ENCODE measurements at regions not wholly inside any gene's neighbourhood (a gene's known extent, or its start where the extent isn't known, plus 50 kb on each side); places are given as distances from the start of the nearest gene placed in this dataset.

DNA sequence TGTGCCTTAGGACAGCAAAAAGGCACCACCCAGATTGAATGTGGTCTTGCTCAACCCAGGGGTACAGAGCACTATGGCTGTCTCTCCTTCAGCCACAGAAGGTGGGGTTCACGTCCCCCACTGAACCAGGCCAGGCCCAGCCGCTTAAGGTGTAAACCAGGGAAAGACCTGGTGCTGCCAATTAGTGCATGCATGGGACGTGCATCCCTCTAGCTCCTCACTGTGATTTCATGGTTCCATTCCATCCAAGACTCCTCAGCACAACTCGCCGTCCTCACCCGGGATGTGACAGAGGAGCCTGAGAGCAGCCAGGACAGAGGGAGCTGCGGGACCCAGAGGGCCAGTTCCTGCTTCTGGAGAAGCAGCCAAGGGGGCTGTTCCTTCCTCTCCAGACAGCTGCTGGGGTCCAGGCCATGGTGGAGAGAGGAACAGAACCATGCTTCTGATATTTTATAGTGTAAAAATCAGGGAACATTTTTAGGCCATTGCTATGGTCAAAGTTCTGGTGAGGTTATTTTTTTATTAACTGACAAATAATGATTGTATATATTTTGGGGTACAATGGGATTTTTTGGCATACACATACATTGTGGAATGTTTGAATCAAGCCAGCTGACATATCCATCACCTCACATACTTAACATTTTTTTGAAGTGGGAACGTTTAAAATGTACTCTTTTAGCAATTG lies 492.2 kb upstream of the B3GAT1 start:
- Histone ChIP-seq H3K27ac (replicated peaks) (no peak overlapping the region), H3K9me3 (replicated peaks) (no peaks in the 10 kb centered on the region), H3K4me3 (no peak overlapping the region), H3K36me3 (no peaks in the 10 kb centered on the region), H3K4me1 (peaks cover 23% of the 10 kb centered on the region), H3K27me3 (ENCODE audit: low read depth) (peaks cover 83% of the 10 kb centered on the region)
- intact Hi-C loops (cut with micrococcal nuclease) = no loop called here
- TF ChIP-seq, protein P1, sequence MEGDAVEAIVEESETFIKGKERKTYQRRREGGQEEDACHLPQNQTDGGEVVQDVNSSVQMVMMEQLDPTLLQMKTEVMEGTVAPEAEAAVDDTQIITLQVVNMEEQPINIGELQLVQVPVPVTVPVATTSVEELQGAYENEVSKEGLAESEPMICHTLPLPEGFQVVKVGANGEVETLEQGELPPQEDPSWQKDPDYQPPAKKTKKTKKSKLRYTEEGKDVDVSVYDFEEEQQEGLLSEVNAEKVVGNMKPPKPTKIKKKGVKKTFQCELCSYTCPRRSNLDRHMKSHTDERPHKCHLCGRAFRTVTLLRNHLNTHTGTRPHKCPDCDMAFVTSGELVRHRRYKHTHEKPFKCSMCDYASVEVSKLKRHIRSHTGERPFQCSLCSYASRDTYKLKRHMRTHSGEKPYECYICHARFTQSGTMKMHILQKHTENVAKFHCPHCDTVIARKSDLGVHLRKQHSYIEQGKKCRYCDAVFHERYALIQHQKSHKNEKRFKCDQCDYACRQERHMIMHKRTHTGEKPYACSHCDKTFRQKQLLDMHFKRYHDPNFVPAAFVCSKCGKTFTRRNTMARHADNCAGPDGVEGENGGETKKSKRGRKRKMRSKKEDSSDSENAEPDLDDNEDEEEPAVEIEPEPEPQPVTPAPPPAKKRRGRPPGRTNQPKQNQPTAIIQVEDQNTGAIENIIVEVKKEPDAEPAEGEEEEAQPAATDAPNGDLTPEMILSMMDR (IDR thresholded peaks at IDR 0.05; ENCODE audit: borderline replicate concordance) = no peak
- DNase-seq = no peak

DNA sequence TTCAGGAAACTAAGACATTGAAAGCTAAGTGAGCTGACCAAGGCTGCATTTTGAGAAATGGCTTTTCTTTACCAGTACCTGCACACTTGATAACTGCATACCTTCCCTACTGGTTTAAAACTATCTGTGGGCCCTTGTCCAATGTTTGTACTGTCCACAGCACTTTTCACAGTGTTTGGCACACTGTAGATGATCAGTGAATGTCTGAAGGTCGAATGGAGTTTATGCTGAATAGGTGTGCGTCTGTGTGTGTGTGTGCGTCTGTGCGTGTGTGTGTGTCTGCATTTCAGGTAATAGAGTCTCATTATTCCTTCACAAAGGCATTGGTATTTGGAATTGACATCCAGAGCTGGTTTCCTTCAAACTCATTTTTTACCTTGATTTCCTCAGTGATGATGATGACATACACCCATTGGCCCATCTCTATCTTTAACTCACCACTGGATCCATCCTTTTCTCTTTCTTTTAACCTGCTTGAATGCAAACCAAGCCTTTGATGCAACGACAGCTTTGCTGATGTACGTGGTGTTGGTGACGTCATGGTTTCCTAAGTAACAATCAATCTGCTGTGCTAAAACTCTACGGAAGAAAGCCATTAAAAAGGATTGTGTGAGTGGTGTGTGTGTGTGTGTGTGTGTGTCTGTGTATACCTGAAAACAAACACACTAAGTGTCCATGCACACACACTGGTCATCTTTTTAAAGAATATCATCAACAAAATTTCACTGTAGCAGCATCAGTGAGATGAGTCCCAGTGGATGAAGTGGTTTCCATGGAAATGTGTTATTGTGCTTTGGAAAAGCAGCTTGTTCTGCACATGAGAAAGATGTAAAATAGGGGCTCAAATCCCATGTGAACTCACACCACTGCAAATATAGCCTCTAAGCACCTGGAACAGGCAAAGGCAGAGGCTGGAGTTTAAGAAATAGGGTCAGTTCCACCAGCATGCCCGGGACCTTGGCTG lies 490.2 kb upstream of the B3GAT1 start:
- Histone ChIP-seq H3K27me3 (ENCODE audit: low read depth) (peaks cover 83% of the 10 kb centered on the region), H3K27ac (replicated peaks) (no peak overlapping the region), H3K9me3 (replicated peaks) (no peaks in the 10 kb centered on the region), H3K4me3 (no peak overlapping the region), H3K36me3 (no peaks in the 10 kb centered on the region), H3K4me1 (peaks cover 23% of the 10 kb centered on the region)
- intact Hi-C loops (cut with micrococcal nuclease) = no loop called here
- TF ChIP-seq, protein P1 (IDR thresholded peaks at IDR 0.05; ENCODE audit: borderline replicate concordance) = no peak
- DNase-seq = no peak

DNA sequence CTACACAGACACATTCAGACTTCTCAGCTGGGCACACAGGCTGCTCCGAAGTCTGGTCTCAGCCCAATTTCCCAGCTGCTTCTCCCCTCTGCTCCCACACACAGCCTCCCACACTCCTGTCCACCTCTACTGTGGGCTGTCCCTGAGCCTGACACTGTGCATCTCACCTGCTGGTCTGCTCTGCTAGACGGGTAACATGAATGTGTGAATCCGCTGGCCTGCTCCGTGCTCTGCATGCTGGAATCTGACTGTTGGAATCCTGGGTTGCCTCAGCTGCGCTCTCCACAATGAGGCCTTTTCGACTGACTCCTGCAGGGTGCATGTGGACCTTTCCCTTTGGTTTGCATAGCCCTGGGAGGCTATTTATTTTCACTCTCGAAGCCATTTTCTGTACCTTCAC lies 489.5 kb upstream of the B3GAT1 start:
- Histone ChIP-seq H3K27me3 (ENCODE audit: low read depth) (peaks cover 76% of the 10 kb centered on the region), H3K27ac (replicated peaks) (no peak overlapping the region), H3K36me3 (no peaks in the 10 kb centered on the region), H3K4me3 (no peak overlapping the region), H3K4me1 (peaks cover 23% of the 10 kb centered on the region), H3K9me3 (replicated peaks) (no peaks in the 10 kb centered on the region)
- no peak for DNase-seq
- intact Hi-C loops (cut with micrococcal nuclease) = no loop called here
- TF ChIP-seq, protein P1 (IDR thresholded peaks at IDR 0.05; ENCODE audit: borderline replicate concordance) = no peak

DNA sequence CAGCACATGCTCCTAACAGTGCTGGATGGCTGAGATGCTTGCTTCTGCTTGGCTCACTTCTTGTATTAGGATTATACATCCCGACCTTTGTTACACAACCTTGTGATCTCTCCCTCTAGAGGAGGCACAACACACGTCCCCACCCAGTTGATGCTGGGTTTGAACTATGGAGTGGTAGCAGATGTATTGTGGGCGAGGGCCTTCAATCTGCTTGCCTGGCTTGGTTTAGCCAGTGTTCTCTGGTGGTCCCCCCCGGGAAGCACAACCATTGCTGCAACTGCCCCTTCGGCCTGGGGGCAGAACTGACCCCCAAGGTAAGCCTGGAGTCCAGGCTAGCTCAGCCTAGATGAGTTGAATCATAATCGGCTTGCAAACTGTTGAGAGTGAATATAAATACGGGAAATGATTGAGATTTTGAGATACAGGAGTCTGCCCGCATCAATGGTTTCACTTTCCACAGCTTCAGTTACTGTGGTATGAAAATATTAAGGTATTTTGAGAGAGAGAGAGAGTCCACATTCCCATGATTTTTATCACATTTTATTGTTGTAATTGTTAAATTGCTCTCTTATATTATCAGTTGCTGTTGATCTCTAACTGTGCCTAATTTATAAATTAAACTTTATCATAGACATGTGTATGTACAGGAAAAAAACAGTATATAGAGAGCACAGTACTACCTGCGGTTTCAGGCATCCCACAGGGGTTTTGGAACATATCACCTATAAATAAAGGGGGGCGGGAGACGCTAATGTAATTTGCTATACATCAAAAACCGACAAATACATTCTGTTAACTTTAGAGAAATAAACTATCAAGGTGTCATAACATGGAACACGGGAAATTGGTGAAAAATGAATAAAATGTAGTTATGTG lies 482.0 kb upstream of the B3GAT1 start:
- H3K27ac ChIP-seq (replicated peaks) = no peak overlapping the region
- no peak for DNase-seq
- H3K27me3 ChIP-seq (ENCODE audit: low read depth) = peaks cover 50% of the 10 kb centered on the region
- TF ChIP-seq, protein P1 (IDR thresholded peaks at IDR 0.05; ENCODE audit: borderline replicate concordance) = no peak
- H3K36me3 ChIP-seq = no peaks in the 10 kb centered on the region
- H3K4me3 ChIP-seq = no peak overlapping the region
- H3K4me1 ChIP-seq = no peaks in the 10 kb centered on the region
- H3K9me3 ChIP-seq (replicated peaks) = no peaks in the 10 kb centered on the region
- intact Hi-C loops (cut with micrococcal nuclease) = no loop called here

DNA sequence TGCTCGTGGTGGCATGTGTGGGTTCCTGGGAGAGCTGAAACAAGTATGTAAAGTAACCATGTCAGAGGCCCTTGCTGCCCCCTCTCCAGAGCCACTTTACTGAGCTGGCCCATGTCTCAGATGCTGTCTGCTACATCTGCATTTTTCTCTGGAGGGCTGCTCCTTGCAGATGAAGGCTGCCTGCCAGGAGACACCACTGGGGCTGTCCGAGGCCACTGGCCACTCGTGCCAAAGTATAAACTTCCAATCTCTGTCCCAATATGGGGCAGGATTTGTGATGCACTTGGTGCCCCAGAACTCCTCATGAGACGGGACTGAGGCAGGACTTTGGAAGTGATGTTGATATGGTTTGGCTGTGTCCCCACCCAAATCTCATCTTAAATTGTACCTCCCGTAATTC lies 478.4 kb upstream of the B3GAT1 start:
- TF ChIP-seq, protein P1 (IDR thresholded peaks at IDR 0.05; ENCODE audit: borderline replicate concordance) = no peak
- H3K9me3 ChIP-seq (replicated peaks) = no peaks in the 10 kb centered on the region
- H3K27me3 ChIP-seq (ENCODE audit: low read depth) = peaks cover 75% of the 10 kb centered on the region
- DNase-seq = no peak
- no peaks in the 10 kb centered on the region for H3K4me1 ChIP-seq
- intact Hi-C loops (cut with micrococcal nuclease) = no loop called here
- no peak overlapping the region for H3K27ac ChIP-seq (replicated peaks)
- no peak overlapping the region for H3K4me3 ChIP-seq
- no peaks in the 10 kb centered on the region for H3K36me3 ChIP-seq

All from left ventricle myocardium inferior (tissue), 1 donor.